Liver (tissue), 8 donors: ENCODE measurements at regions not wholly inside any gene's neighbourhood (a gene's known extent, or its start where the extent isn't known, plus 50 kb on each side); places are given as distances from the start of the nearest gene placed in this dataset.

Experiments used
- DNase-seq: peaks from one replicate; pipeline ENCODE4 v3.0.0-alpha.2; 2017; ENCODE audit warnings: low spot score
- H3K27ac ChIP-seq, 2 donors: one replicate each; pipeline ENCODE4 v1.7.0; 2013; ENCODE audit warnings: inconsistent platforms in 2 of 2, low read length in 2 of 2, control low read depth in 1 of 2, low read depth in 1 of 2, mild to moderate bottlenecking in 1 of 2
- H3K27me3 ChIP-seq, 4 donors: one replicate each; pipeline versions ENCODE4 v1.6.1 to v1.7.0; 2013; ENCODE audit warnings: low read length in 3 of 4, inconsistent platforms in 1 of 4, mild to moderate bottlenecking in 1 of 4, moderate library complexity in 1 of 4; ENCODE audit not compliant: control insufficient read depth in 4 of 4, insufficient read depth in 4 of 4
- H3K36me3 ChIP-seq, 4 donors: one replicate each; pipeline versions ENCODE4 v1.6.1 to v1.7.0; 2013; ENCODE audit warnings: low read length in 3 of 4, mild to moderate bottlenecking in 3 of 4, low read depth in 1 of 4, moderate library complexity in 1 of 4; ENCODE audit not compliant: control insufficient read depth in 4 of 4, insufficient read depth in 3 of 4
- H3K4me1 ChIP-seq, 4 donors: one replicate each; pipeline versions ENCODE4 v1.6.1 to v1.7.0; 2013; ENCODE audit warnings: low read length in 3 of 4, mild to moderate bottlenecking in 3 of 4, moderate library complexity in 1 of 4; ENCODE audit not compliant: control insufficient read depth in 4 of 4, insufficient read depth in 4 of 4
- H3K4me3 ChIP-seq, 3 donors: one replicate each; pipeline versions ENCODE4 v1.6.1 to v1.7.0; 2013; ENCODE audit warnings: low read length in 3 of 3, control low read depth in 1 of 3, low read depth in 1 of 3, mild to moderate bottlenecking in 1 of 3
- H3K9ac ChIP-seq, 2 donors: one replicate each; pipeline ENCODE4 v1.7.0; 2013; ENCODE audit warnings: low read length in 2 of 2, mild to moderate bottlenecking in 2 of 2, moderate library complexity in 2 of 2, control low read depth in 1 of 2, low read depth in 1 of 2
- H3K9me3 ChIP-seq, 4 donors: one replicate each; pipeline versions ENCODE4 v1.6.1 to v1.7.0; 2013; ENCODE audit warnings: low read length in 3 of 4; ENCODE audit not compliant: control insufficient read depth in 4 of 4
- ATF3 ChIP-seq: IDR thresholded peaks from 2 replicates; pipeline ENCODE4 v1.6.1; 2016; ENCODE audit warnings: antibody characterized with exemption
- CTCF ChIP-seq: fragments of 150-350 bp; IDR thresholded peaks from 2 replicates; pipeline ENCODE4 v1.5.1; 2017; ENCODE audit warnings: improper control_type of control experiment, low read depth, low read length; ENCODE audit not compliant: missing input control
- EGR1 ChIP-seq, 2 donors: IDR thresholded peaks; 2 replicates each; pipeline ENCODE4 v1.6.1; 2016 to 2018; ENCODE audit warnings: antibody characterized with exemption in 2 of 2, low read depth in 2 of 2
- FOXA1 ChIP-seq: IDR thresholded peaks from 2 replicates; pipeline ENCODE4 v1.6.1; 2016; ENCODE audit warnings: antibody characterized with exemption
- FOXA2 ChIP-seq: IDR thresholded peaks from 2 replicates; pipeline ENCODE4 v1.6.1; 2016; ENCODE audit warnings: antibody characterized with exemption
- GABPA ChIP-seq, 2 donors: IDR thresholded peaks in 1 of 2; conservative IDR thresholded peaks in 1 of 2; 2 replicates each; pipeline ENCODE4 v1.6.1; 2016; ENCODE audit warnings: antibody characterized with exemption in 2 of 2, mild to moderate bottlenecking in 1 of 2, moderate library complexity in 1 of 2
- HNF4A ChIP-seq, 2 donors: conservative IDR thresholded peaks; 2 replicates each; pipeline ENCODE4 v1.6.1; 2016; ENCODE audit warnings: antibody characterized with exemption in 2 of 2, mild to moderate bottlenecking in 2 of 2
- JUND ChIP-seq, 2 donors: IDR thresholded peaks; 2 replicates each; pipeline ENCODE4 v1.6.1; 2016; ENCODE audit warnings: antibody characterized with exemption in 2 of 2
- MAX ChIP-seq: IDR thresholded peaks from 2 replicates; pipeline ENCODE4 v1.6.1; 2016; ENCODE audit warnings: antibody characterized with exemption
- NR2F2 ChIP-seq: IDR thresholded peaks from 2 replicates; pipeline ENCODE4 v1.6.1; 2016; ENCODE audit warnings: antibody characterized with exemption
- RAD21 ChIP-seq, 2 donors: IDR thresholded peaks; 2 replicates each; pipeline ENCODE4 v1.6.1; 2016; ENCODE audit warnings: antibody characterized with exemption in 2 of 2, mild to moderate bottlenecking in 2 of 2
- REST ChIP-seq: IDR thresholded peaks from 2 replicates; pipeline ENCODE4 v1.6.1; 2016; ENCODE audit warnings: antibody characterized with exemption, mild to moderate bottlenecking
- RXRA ChIP-seq, 2 donors: IDR thresholded peaks; 2 replicates each; pipeline ENCODE4 v1.6.1; 2017 to 2018; ENCODE audit warnings: antibody characterized with exemption in 2 of 2, mild to moderate bottlenecking in 1 of 2
- TAF1 ChIP-seq: conservative IDR thresholded peaks from 2 replicates; pipeline ENCODE4 v1.6.1; 2016; ENCODE audit warnings: antibody characterized with exemption, mild to moderate bottlenecking
- YY1 ChIP-seq: IDR thresholded peaks from 2 replicates; pipeline ENCODE4 v1.6.1; 2016; ENCODE audit warnings: antibody characterized with exemption, mild to moderate bottlenecking
- ZBTB33 ChIP-seq: IDR thresholded peaks from 2 replicates; pipeline ENCODE4 v1.6.1; 2016; ENCODE audit warnings: antibody characterized with exemption
- WGBS: extraction: QIAGEN DNeasy Blood & Tissue Kit; methylation state at CpG from one replicate; pipeline ENCODE4 v1.1.7; 2013; 5-methylcytosine and 5-hydroxymethylcytosine counted together
- donor health status: healthy.
- donor health status: healthy.
- donor health status: healthy.
- donor health status: healthy.
- donor health status: healthy.

GRCh38 chr6:4451081-4451480 lies 315.7 kb upstream of the ECI2 start:
- no peak overlapping the region for H3K27ac ChIP-seq
- no peak for TF ChIP-seq YY1
- 79% methylated on average over 3 of the region's 3 CpGs for WGBS

GRCh38 chr6:4450237-4450636 lies 314.9 kb upstream of the ECI2 start:
- 88% methylated on average over 1 of the region's 1 CpG for WGBS
- Histone ChIP-seq H3K36me3 (no peaks in the 10 kb centered on the region), H3K27ac (no peak overlapping the region), H3K4me1 (no peaks in the 10 kb centered on the region), H3K4me3 (no peak overlapping the region), H3K9ac (no peak overlapping the region), H3K9me3 (peaks cover 0 to 1% (median 0%) of the 10 kb centered on the region in 4 donors), H3K27me3 (no peaks in the 10 kb centered on the region)
- no peak for TF ChIP-seq RXRA (IDR thresholded peaks at IDR 0.05)
- no peak for TF ChIP-seq ATF3
- TF ChIP-seq MAX: no peak
- no peak for DNase-seq

More at GRCh38 chr6:4451081-4451480, 315.7 kb upstream of the ECI2 start:
- Histone ChIP-seq H3K9ac (no peak overlapping the region), H3K4me3 (no peak overlapping the region), H3K9me3 (peaks cover 0 to 5% (median 3%) of the 10 kb centered on the region in 4 donors), H3K36me3 (no peaks in the 10 kb centered on the region), H3K27me3 (no peaks in the 10 kb centered on the region), H3K4me1 (no peaks in the 10 kb centered on the region)
- DNase-seq: no peak

- H3K27ac ChIP-seq: no peak overlapping the region
- DNase-seq: no peak
- no peak overlapping the region for H3K9ac ChIP-seq
- peaks cover 0 to 1% (median 0%) of the 10 kb centered on the region in 4 donors for H3K9me3 ChIP-seq
- no peak for TF ChIP-seq RAD21 (IDR thresholded peaks at IDR 0.05)
- no peak for TF ChIP-seq JUND (IDR thresholded peaks at IDR 0.05)
- TF ChIP-seq NR2F2: no peak
- TF ChIP-seq TAF1: no peak
- WGBS: 95% methylated on average over 1 of the region's 1 CpG
- no peaks in the 10 kb centered on the region for H3K27me3 ChIP-seq
- no peak overlapping the region for H3K4me3 ChIP-seq
- no peaks in the 10 kb centered on the region for H3K36me3 ChIP-seq
- no peaks in the 10 kb centered on the region for H3K4me1 ChIP-seq
Measured at GRCh38 chr6:4449409-4449808, 314.0 kb upstream of the ECI2 start.

GRCh38 chr6:4448841-4449240 lies 313.5 kb upstream of the ECI2 start:
- Histone ChIP-seq H3K9me3 (peaks cover 0 to 1% (median 0%) of the 10 kb centered on the region in 4 donors), H3K4me3 (no peak overlapping the region), H3K36me3 (no peaks in the 10 kb centered on the region), H3K27me3 (no peaks in the 10 kb centered on the region), H3K27ac (no peak overlapping the region), H3K4me1 (no peaks in the 10 kb centered on the region), H3K9ac (no peak overlapping the region)
- no peak for DNase-seq
- 79% methylated on average over 3 of the region's 3 CpGs for WGBS
- TF ChIP-seq FOXA2: no peak
- no peak for TF ChIP-seq MAX
- no peak for TF ChIP-seq CTCF
- TF ChIP-seq HNF4A (conservative IDR thresholded peaks at IDR 0.05): no peak
- no peak for TF ChIP-seq FOXA1
- TF ChIP-seq REST: no peak
- no peak for TF ChIP-seq RAD21 (IDR thresholded peaks at IDR 0.05)
- no peak for TF ChIP-seq ZBTB33
- no peak for TF ChIP-seq GABPA (IDR thresholded peaks at IDR 0.05 in 1 of 2, conservative IDR thresholded peaks at IDR 0.05 in 1 of 2)
- TF ChIP-seq EGR1 (IDR thresholded peaks at IDR 0.05; ENCODE audit: low read depth in 2 of 2): no peak
- no peak for TF ChIP-seq TAF1
- TF ChIP-seq RXRA (IDR thresholded peaks at IDR 0.05): no peak
- no peak for TF ChIP-seq JUND (IDR thresholded peaks at IDR 0.05)
- no peak for TF ChIP-seq NR2F2
- TF ChIP-seq YY1: no peak
